HCT116 (cell line): ENCODE measurements at regions not wholly inside any gene's neighbourhood (a gene's known extent, or its start where the extent isn't known, plus 50 kb on each side); places are given as distances from the start of the nearest gene placed in this dataset.

ENCODE experiments used
- ATAC-seq: fragments of 200-7000 bp; cut with Tn5 transposase; 2 replicates; pipeline ENCODE4 v1.9.1; 2020; ENCODE audit warnings: mild to moderate bottlenecking, moderate library complexity
- BruUV-seq: library from RNA; stranded (reverse); fragments of 400-500 nt; replicated peaks from 2 replicates; lab custom pipeline; 2021; lab: Mats Ljungman, UMichigan
- CTCF ChIA-PET: fragments of 300-600 bp; sonication (Branson Sonifier 250); formaldehyde crosslinking; loops from one replicate; lab custom pipeline; 2021; ENCODE audit warnings: antibody characterized with exemption; lab: Charles Lee
- POLR2A ChIA-PET: fragments of 300-600, 350-600 bp; sonication (Branson Sonifier 250); formaldehyde crosslinking; loops from one replicate; lab custom pipeline; 2021; ENCODE audit warnings: antibody characterized with exemption; lab: Charles Lee
- RAD21 ChIA-PET, 2 experiments: fragments of 300-600 bp; sonication (Branson Sonifier 250); formaldehyde crosslinking; loops; one replicate each; lab custom pipeline; 2023; ENCODE audit warnings: low total read pairs in 2 of 2; ENCODE audit not compliant: uncharacterized antibody in 2 of 2, unreplicated experiment in 2 of 2, low non-redundant PET in 1 of 2; lab: Charles Lee
- DNase-seq: peaks from one replicate; pipeline ENCODE4 v3.0.0-alpha.2; 2010; ENCODE audit warnings: low read depth, low spot score
- H2AFZ ChIP-seq: fragments of 200-600 bp; shearing (Covaris generic), sonication (generic); 2 replicates; pipeline ENCODE4 v1.6.1; 2017; ENCODE audit warnings: low read depth, mixed run types, mixed read lengths, antibody characterized with exemption, low read length; ENCODE audit not compliant: poor library complexity, severe bottlenecking
- H3K27ac ChIP-seq: 2 replicates; pipeline ENCODE4 v1.5.1; 2012; ENCODE audit warnings: low read depth, low read length
- H3K27me3 ChIP-seq: fragments of 200-600 bp; sonication (generic); 2 replicates; pipeline ENCODE4 v1.6.1; 2016; ENCODE audit warnings: mixed run types, low read length, mixed read lengths; ENCODE audit not compliant: insufficient read depth
- H3K36me3 ChIP-seq, 2 experiments: fragments of 200-500 bp in 1 of 2; fragments of 200-600 bp in 1 of 2; sonication (Bioruptor generic) in 1 of 2; sonication (generic) in 1 of 2; 2 replicates each; pipeline versions ENCODE4 v1.5.1 to v1.6.1; 2014 to 2016; ENCODE audit warnings: low read length in 2 of 2, inconsistent platforms in 1 of 2, mixed read lengths in 1 of 2, mixed run types in 1 of 2; ENCODE audit not compliant: insufficient read depth in 2 of 2, control insufficient read depth in 1 of 2
- H3K4me1 ChIP-seq, 2 experiments: fragments of 200-600 bp in 1 of 2; sonication (generic) in 1 of 2; 2 replicates each; pipeline versions ENCODE4 v1.5.1 to v1.6.1; 2012 to 2017; ENCODE audit warnings: low read length in 2 of 2, inconsistent platforms in 1 of 2, mild to moderate bottlenecking in 1 of 2, mixed read lengths in 1 of 2, mixed run types in 1 of 2, moderate library complexity in 1 of 2; ENCODE audit not compliant: insufficient read depth in 2 of 2, control insufficient read depth in 1 of 2
- H3K4me2 ChIP-seq: fragments of 200-600 bp; sonication (generic); 2 replicates; pipeline ENCODE4 v1.6.1; 2017; ENCODE audit warnings: mixed run types, low read length, mixed read lengths
- H3K4me3 ChIP-seq, 2 experiments: fragments of 200-600 bp in 1 of 2; sonication (generic) in 1 of 2; replicated peaks in 1 of 2; 2 replicates each; pipeline ENCODE4 v1.5.1; 2011 to 2016; ENCODE audit warnings: low read length in 2 of 2, control low read depth in 1 of 2, low read depth in 1 of 2, mild to moderate bottlenecking in 1 of 2, mixed read lengths in 1 of 2, mixed run types in 1 of 2
- H3K79me2 ChIP-seq: fragments of 200-600 bp; sonication (generic); 2 replicates; pipeline ENCODE4 v1.6.1; 2017; ENCODE audit warnings: mild to moderate bottlenecking, mixed run types, low read length, moderate library complexity, mixed read lengths; ENCODE audit not compliant: insufficient read depth
- H3K9ac ChIP-seq: fragments of 200-600 bp; sonication (generic); 2 replicates; pipeline ENCODE4 v1.6.1; 2016; ENCODE audit warnings: low read length, mixed read lengths
- H3K9me2 ChIP-seq: fragments of 200-600 bp; sonication (generic), shearing (Covaris generic); 2 replicates; pipeline ENCODE4 v1.6.1; 2017; ENCODE audit warnings: mixed run types, mild to moderate bottlenecking, moderate library complexity; ENCODE audit not compliant: insufficient read depth
- H3K9me3 ChIP-seq, 2 experiments: fragments of 200-500 bp in 1 of 2; fragments of 200-600 bp in 1 of 2; sonication (Bioruptor generic) in 1 of 2; sonication (generic) in 1 of 2; 2 replicates each; pipeline ENCODE4 v1.6.1; 2014 to 2017; ENCODE audit warnings: low read length in 2 of 2, mixed read lengths in 2 of 2, inconsistent platforms in 1 of 2, low read depth in 1 of 2, mild to moderate bottlenecking in 1 of 2, mixed run types in 1 of 2, moderate library complexity in 1 of 2; ENCODE audit not compliant: control insufficient read depth in 1 of 2, insufficient read depth in 1 of 2
- H4K20me1 ChIP-seq: fragments of 200-600 bp; sonication (generic), shearing (Covaris generic); 2 replicates; pipeline ENCODE4 v1.6.1; 2017; ENCODE audit warnings: mixed run types, mild to moderate bottlenecking, moderate library complexity; ENCODE audit not compliant: insufficient read depth
- CBX3 ChIP-seq: IDR thresholded peaks from 2 replicates; pipeline ENCODE4 v1.6.1; 2012; ENCODE audit warnings: low read depth
- CEBPB ChIP-seq: IDR thresholded peaks from 2 replicates; pipeline ENCODE4 v1.6.1; 2012; ENCODE audit warnings: low read depth
- EZH2 ChIP-seq: fragments of 200-600 bp; sonication (generic); IDR thresholded peaks from 2 replicates; pipeline ENCODE4 v1.6.1; 2017; ENCODE audit warnings: antibody characterized with exemption, mixed run types
- EZH2phosphoT487 ChIP-seq: fragments of 200-600 bp; IDR thresholded peaks from 2 replicates; pipeline ENCODE4 v1.6.1; 2018; ENCODE audit warnings: antibody characterized with exemption, borderline replicate concordance
- JUND ChIP-seq: IDR thresholded peaks from 2 replicates; pipeline ENCODE4 v1.6.1; 2012
- POLR2AphosphoS5 ChIP-seq: IDR thresholded peaks from 2 replicates; pipeline ENCODE4 v1.6.1; 2011; ENCODE audit warnings: mild to moderate bottlenecking, low read depth, low read length, moderate library complexity
- RAD21 ChIP-seq: IDR thresholded peaks from 2 replicates; pipeline ENCODE4 v1.6.1; 2012; ENCODE audit warnings: low read depth, mild to moderate bottlenecking
- SRF ChIP-seq: IDR thresholded peaks from 2 replicates; pipeline ENCODE4 v1.6.1; 2012; ENCODE audit warnings: low read depth
- YY1 ChIP-seq: IDR thresholded peaks from 2 replicates; pipeline ENCODE4 v1.6.1; 2011; ENCODE audit warnings: low read length, low read depth, moderate library complexity, mild to moderate bottlenecking; ENCODE audit not compliant: insufficient replicate concordance; ENCODE audit errors: extremely low read depth
- ZFX ChIP-seq: fragments of 450-650 bp; IDR thresholded peaks from 2 replicates; pipeline ENCODE4 v1.6.1; 2017
- ZNF274 ChIP-seq: fragments of 200-500 bp; sonication (Bioruptor generic); IDR thresholded peaks from 2 replicates; pipeline ENCODE4 v1.6.1; 2014; ENCODE audit warnings: mild to moderate bottlenecking, low read depth, low read length, inconsistent platforms
- intact Hi-C: fragments of 100-400 bp; cut with micrococcal nuclease; formaldehyde crosslinking; loops from 2 replicates; pipeline ENCODE4 v1.10.0; 2022
- TF ChIP-seq, protein P1 (sequence below): IDR thresholded peaks from 2 replicates; pipeline ENCODE4 v1.6.1; 2012
- TF ChIP-seq, protein P2 (sequence below): IDR thresholded peaks from 2 replicates; pipeline ENCODE4 v1.6.1; 2012; ENCODE audit warnings: low read depth
- TF ChIP-seq, protein P3 (sequence below): IDR thresholded peaks from 2 replicates; pipeline ENCODE4 v1.6.1; 2011; ENCODE audit warnings: mild to moderate bottlenecking, low read length, moderate library complexity; ENCODE audit not compliant: insufficient replicate concordance; ENCODE audit errors: extremely low read depth

DNA sequence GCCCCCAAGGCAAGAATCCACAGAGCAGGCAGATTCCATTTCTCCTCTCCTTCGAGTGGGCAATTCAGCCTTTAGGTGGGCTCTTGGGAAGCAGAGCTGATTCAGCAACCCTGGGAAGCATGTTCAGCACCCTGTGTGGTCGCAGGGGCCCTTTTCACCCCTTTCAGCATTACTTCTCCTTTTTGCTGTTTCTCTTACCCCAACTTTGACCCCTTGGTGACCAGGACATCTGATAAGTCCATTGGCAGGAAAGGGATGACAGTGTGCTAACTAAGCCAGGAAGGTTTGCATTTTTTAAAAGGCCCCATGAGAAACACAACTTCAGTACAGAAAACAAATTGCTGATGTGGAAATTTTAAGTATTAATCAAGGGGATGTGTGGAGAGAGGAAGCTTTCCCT lies 283.7 kb upstream of the NRP1 start:
- Histone ChIP-seq H3K9ac (no peak overlapping the region), H3K27ac (no peak overlapping the region), H3K36me3 (no peaks in the 10 kb centered on the region), H2AFZ (no peak overlapping the region), H3K9me2 (no peaks in the 10 kb centered on the region), H3K79me2 (no peaks in the 10 kb centered on the region), H3K4me2 (no peak overlapping the region), H3K4me1 (no peaks in the 10 kb centered on the region), H3K9me3 (no peaks in the 10 kb centered on the region), H4K20me1 (no peaks in the 10 kb centered on the region), H3K27me3 (no peaks in the 10 kb centered on the region), H3K4me3 (no peak overlapping the region)
- ATAC-seq: no peak
- POLR2A ChIA-PET: no interaction called here
- TF ChIP-seq SRF: no peak
- no peak for TF ChIP-seq CBX3
- no peak for TF ChIP-seq ZFX
- TF ChIP-seq, protein P1, sequence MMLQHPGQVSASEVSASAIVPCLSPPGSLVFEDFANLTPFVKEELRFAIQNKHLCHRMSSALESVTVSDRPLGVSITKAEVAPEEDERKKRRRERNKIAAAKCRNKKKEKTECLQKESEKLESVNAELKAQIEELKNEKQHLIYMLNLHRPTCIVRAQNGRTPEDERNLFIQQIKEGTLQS: no peak
- TF ChIP-seq CEBPB: no peak
- TF ChIP-seq, protein P2, sequence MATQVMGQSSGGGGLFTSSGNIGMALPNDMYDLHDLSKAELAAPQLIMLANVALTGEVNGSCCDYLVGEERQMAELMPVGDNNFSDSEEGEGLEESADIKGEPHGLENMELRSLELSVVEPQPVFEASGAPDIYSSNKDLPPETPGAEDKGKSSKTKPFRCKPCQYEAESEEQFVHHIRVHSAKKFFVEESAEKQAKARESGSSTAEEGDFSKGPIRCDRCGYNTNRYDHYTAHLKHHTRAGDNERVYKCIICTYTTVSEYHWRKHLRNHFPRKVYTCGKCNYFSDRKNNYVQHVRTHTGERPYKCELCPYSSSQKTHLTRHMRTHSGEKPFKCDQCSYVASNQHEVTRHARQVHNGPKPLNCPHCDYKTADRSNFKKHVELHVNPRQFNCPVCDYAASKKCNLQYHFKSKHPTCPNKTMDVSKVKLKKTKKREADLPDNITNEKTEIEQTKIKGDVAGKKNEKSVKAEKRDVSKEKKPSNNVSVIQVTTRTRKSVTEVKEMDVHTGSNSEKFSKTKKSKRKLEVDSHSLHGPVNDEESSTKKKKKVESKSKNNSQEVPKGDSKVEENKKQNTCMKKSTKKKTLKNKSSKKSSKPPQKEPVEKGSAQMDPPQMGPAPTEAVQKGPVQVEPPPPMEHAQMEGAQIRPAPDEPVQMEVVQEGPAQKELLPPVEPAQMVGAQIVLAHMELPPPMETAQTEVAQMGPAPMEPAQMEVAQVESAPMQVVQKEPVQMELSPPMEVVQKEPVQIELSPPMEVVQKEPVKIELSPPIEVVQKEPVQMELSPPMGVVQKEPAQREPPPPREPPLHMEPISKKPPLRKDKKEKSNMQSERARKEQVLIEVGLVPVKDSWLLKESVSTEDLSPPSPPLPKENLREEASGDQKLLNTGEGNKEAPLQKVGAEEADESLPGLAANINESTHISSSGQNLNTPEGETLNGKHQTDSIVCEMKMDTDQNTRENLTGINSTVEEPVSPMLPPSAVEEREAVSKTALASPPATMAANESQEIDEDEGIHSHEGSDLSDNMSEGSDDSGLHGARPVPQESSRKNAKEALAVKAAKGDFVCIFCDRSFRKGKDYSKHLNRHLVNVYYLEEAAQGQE: no peak
- no peak for TF ChIP-seq ZNF274
- TF ChIP-seq JUND: no peak
- TF ChIP-seq, protein P3, sequence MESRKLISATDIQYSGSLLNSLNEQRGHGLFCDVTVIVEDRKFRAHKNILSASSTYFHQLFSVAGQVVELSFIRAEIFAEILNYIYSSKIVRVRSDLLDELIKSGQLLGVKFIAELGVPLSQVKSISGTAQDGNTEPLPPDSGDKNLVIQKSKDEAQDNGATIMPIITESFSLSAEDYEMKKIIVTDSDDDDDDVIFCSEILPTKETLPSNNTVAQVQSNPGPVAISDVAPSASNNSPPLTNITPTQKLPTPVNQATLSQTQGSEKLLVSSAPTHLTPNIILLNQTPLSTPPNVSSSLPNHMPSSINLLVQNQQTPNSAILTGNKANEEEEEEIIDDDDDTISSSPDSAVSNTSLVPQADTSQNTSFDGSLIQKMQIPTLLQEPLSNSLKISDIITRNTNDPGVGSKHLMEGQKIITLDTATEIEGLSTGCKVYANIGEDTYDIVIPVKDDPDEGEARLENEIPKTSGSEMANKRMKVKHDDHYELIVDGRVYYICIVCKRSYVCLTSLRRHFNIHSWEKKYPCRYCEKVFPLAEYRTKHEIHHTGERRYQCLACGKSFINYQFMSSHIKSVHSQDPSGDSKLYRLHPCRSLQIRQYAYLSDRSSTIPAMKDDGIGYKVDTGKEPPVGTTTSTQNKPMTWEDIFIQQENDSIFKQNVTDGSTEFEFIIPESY: no peak
- TF ChIP-seq EZH2: no peak
- TF ChIP-seq RAD21: no peak
- TF ChIP-seq YY1: no peak
- TF ChIP-seq POLR2AphosphoS5: no peak
- TF ChIP-seq EZH2phosphoT487: no peak
- intact Hi-C loops: no loop called here
- no peak for DNase-seq
- no TSS peak for BruUV-seq
- RAD21 ChIA-PET: no interaction called here
- CTCF ChIA-PET: no interaction called here
